Adrenal gland (tissue), 5 donors: ENCODE measurements at regions not wholly inside any gene's neighbourhood (a gene's known extent, or its start where the extent isn't known, plus 50 kb on each side); places are given as distances from the start of the nearest gene placed in this dataset.

Experiments used
- POLR2A ChIP-seq, 2 donors: fragments of 450-650 bp; IDR thresholded peaks; one replicate each; pipeline ENCODE4 v1.6.1; 2017; ENCODE audit warnings: antibody characterized with exemption in 2 of 2, mild to moderate bottlenecking in 2 of 2, moderate library complexity in 1 of 2
- TF ChIP-seq, protein P1 (sequence below), 6 experiments: fragments of 450-650 bp in 4 of 6; fragments of 200-600 bp in 2 of 6; sonication (generic) in 1 of 6; IDR thresholded peaks; 1 replicate in 5 of 6; 2 replicates in 1 of 6; pipeline versions ENCODE4 v1.5.1 to v1.8.0; 2016 to 2021; ENCODE audit warnings: antibody characterized with exemption in 6 of 6, mild to moderate bottlenecking in 2 of 6, moderate library complexity in 1 of 6
- donor health status: DM: no; HTN: no; CAD: no.

DNA sequence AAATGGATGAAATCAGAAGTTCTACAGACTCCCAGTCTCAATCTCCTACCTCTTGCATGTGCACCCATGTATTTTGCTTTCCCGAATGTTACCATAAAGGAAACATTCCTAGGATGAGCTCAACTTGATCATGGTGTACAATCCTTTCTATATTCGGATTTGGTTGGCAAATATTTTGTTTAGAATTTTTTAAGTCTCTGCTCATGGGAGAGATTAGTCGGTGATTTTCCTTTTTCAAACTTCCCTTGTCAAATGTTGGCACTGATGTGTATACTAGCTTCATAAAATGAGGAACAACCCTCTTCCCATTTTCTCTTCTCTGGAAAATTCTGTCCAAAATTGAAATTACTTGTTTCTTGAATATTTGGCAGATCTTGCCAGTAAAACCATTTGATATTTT, 317.6 kb upstream of the RASGRP1 start:
- no peak for TF ChIP-seq POLR2A (IDR thresholded peaks at IDR 0.05)
- TF ChIP-seq, protein P1, sequence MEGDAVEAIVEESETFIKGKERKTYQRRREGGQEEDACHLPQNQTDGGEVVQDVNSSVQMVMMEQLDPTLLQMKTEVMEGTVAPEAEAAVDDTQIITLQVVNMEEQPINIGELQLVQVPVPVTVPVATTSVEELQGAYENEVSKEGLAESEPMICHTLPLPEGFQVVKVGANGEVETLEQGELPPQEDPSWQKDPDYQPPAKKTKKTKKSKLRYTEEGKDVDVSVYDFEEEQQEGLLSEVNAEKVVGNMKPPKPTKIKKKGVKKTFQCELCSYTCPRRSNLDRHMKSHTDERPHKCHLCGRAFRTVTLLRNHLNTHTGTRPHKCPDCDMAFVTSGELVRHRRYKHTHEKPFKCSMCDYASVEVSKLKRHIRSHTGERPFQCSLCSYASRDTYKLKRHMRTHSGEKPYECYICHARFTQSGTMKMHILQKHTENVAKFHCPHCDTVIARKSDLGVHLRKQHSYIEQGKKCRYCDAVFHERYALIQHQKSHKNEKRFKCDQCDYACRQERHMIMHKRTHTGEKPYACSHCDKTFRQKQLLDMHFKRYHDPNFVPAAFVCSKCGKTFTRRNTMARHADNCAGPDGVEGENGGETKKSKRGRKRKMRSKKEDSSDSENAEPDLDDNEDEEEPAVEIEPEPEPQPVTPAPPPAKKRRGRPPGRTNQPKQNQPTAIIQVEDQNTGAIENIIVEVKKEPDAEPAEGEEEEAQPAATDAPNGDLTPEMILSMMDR (IDR thresholded peaks at IDR 0.05) = no peak
